Smooth muscle cell (in vitro differentiated cells): ENCODE measurements at regions not wholly inside any gene's neighbourhood (a gene's known extent, or its start where the extent isn't known, plus 50 kb on each side); places are given as distances from the start of the nearest gene placed in this dataset.

Source experiments
- DNase-seq: peaks from one replicate; lab custom pipeline; 2025; ENCODE audit not compliant: unreplicated experiment; lab: John Stamatoyannopoulos, UW
- H2AFZ ChIP-seq: fragments of 200-600 bp; sonication (generic); 2 replicates; pipeline ENCODE4 v1.6.0; 2016; ENCODE audit warnings: antibody characterized with exemption, low read depth, mild to moderate bottlenecking
- H3F3A ChIP-seq: fragments of 200-600 bp; sonication (generic); 2 replicates; pipeline ENCODE4 v1.6.0; 2017; ENCODE audit warnings: antibody characterized with exemption, low read depth
- H3K27ac ChIP-seq: fragments of 200-600 bp; sonication (generic); 2 replicates; pipeline ENCODE4 v1.5.1; 2016; ENCODE audit warnings: low read depth, mild to moderate bottlenecking
- H3K27me3 ChIP-seq: fragments of 200-600 bp; sonication (generic); 2 replicates; pipeline ENCODE4 v1.6.1; 2016; ENCODE audit warnings: low read depth, mild to moderate bottlenecking
- H3K36me3 ChIP-seq: fragments of 200-600 bp; sonication (generic); 2 replicates; pipeline ENCODE4 v1.5.1; 2016; ENCODE audit warnings: low read depth
- H3K4me1 ChIP-seq: fragments of 200-600 bp; sonication (generic); 2 replicates; pipeline ENCODE4 v1.5.1; 2016; ENCODE audit warnings: low read depth
- H3K4me2 ChIP-seq: fragments of 200-600 bp; sonication (generic); 2 replicates; pipeline ENCODE4 v1.6.0; 2016; ENCODE audit warnings: mild to moderate bottlenecking
- H3K4me3 ChIP-seq: fragments of 200-600 bp; sonication (generic); 2 replicates; pipeline ENCODE4 v1.5.1; 2016; ENCODE audit warnings: mild to moderate bottlenecking
- H3K79me2 ChIP-seq: fragments of 200-600 bp; sonication (generic); 2 replicates; pipeline ENCODE4 v1.6.0; 2016; ENCODE audit warnings: low read depth, mild to moderate bottlenecking
- H3K9ac ChIP-seq: fragments of 200-600 bp; sonication (generic); 2 replicates; pipeline ENCODE4 v1.6.0; 2016; ENCODE audit warnings: low read depth
- H3K9me3 ChIP-seq: fragments of 200-600 bp; sonication (generic); replicated peaks from 2 replicates; pipeline ENCODE4 v1.5.1; 2016; ENCODE audit warnings: low read depth
- H4K20me1 ChIP-seq: fragments of 200-600 bp; sonication (generic); 2 replicates; pipeline ENCODE4 v1.6.0; 2016; ENCODE audit warnings: low read depth
- WGBS: methylation state at CpG from one replicate; pipeline ENCODE4 v1.1.7; 2016; ENCODE audit warnings: low lambda C conversion rate; 5-methylcytosine and 5-hydroxymethylcytosine counted together
- TF ChIP-seq, protein P1 (sequence below): fragments of 200-600 bp; sonication (generic); IDR thresholded peaks from 2 replicates; pipeline ENCODE4 v1.5.1; 2017; ENCODE audit warnings: borderline replicate concordance, mild to moderate bottlenecking, antibody characterized with exemption; ENCODE audit not compliant: insufficient read depth, poor library complexity, severe bottlenecking

GRCh38 chr11:22079133-22079872, 113.6 kb upstream of the ANO5 start:
- Histone ChIP-seq H2AFZ (no peak overlapping the region), H3K27ac (no peak overlapping the region), H3K9me3 (no peaks in the 10 kb centered on the region), H3F3A (no peaks in the 10 kb centered on the region), H3K27me3 (no peaks in the 10 kb centered on the region), H4K20me1 (no peaks in the 10 kb centered on the region), H3K4me3 (no peak overlapping the region), H3K36me3 (no peaks in the 10 kb centered on the region), H3K9ac (no peak overlapping the region), H3K79me2 (no peaks in the 10 kb centered on the region), H3K4me1 (no peaks in the 10 kb centered on the region), H3K4me2 (no peak overlapping the region)
- DNase-seq = no peak
- TF ChIP-seq, protein P1, sequence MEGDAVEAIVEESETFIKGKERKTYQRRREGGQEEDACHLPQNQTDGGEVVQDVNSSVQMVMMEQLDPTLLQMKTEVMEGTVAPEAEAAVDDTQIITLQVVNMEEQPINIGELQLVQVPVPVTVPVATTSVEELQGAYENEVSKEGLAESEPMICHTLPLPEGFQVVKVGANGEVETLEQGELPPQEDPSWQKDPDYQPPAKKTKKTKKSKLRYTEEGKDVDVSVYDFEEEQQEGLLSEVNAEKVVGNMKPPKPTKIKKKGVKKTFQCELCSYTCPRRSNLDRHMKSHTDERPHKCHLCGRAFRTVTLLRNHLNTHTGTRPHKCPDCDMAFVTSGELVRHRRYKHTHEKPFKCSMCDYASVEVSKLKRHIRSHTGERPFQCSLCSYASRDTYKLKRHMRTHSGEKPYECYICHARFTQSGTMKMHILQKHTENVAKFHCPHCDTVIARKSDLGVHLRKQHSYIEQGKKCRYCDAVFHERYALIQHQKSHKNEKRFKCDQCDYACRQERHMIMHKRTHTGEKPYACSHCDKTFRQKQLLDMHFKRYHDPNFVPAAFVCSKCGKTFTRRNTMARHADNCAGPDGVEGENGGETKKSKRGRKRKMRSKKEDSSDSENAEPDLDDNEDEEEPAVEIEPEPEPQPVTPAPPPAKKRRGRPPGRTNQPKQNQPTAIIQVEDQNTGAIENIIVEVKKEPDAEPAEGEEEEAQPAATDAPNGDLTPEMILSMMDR = no peak
- 71% methylated on average over 1 of the region's 1 CpG for WGBS

- Histone ChIP-seq H3K4me2 (no peak overlapping the region), H3K4me1 (no peaks in the 10 kb centered on the region), H3K4me3 (no peak overlapping the region), H2AFZ (no peak overlapping the region), H3F3A (no peaks in the 10 kb centered on the region), H3K27me3 (no peaks in the 10 kb centered on the region), H3K9ac (no peak overlapping the region), H4K20me1 (no peaks in the 10 kb centered on the region), H3K36me3 (no peaks in the 10 kb centered on the region), H3K27ac (no peak overlapping the region), H3K9me3 (no peaks in the 10 kb centered on the region), H3K79me2 (no peaks in the 10 kb centered on the region)
- TF ChIP-seq, protein P1 = no peak
- no peak for DNase-seq
Observed at GRCh38 chr11:22082178-22082577, 110.7 kb upstream of the ANO5 start.

GRCh38 chr11:22082788-22083187, 110.1 kb upstream of the ANO5 start:
- Histone ChIP-seq H3K9ac (no peak overlapping the region), H3K9me3 (no peaks in the 10 kb centered on the region), H3K4me3 (no peak overlapping the region), H3K4me1 (no peaks in the 10 kb centered on the region), H2AFZ (no peak overlapping the region), H3F3A (no peaks in the 10 kb centered on the region), H3K36me3 (no peaks in the 10 kb centered on the region), H3K4me2 (no peak overlapping the region), H3K27ac (no peak overlapping the region), H3K79me2 (no peaks in the 10 kb centered on the region), H3K27me3 (no peaks in the 10 kb centered on the region), H4K20me1 (no peaks in the 10 kb centered on the region)
- TF ChIP-seq, protein P1 = no peak
- no peak for DNase-seq

GRCh38 chr11:22084056-22084455, 108.8 kb upstream of the ANO5 start:
- no peaks in the 10 kb centered on the region for H3K9me3 ChIP-seq
- H3K79me2 ChIP-seq = no peaks in the 10 kb centered on the region
- H3K27me3 ChIP-seq = no peaks in the 10 kb centered on the region
- no peak overlapping the region for H3K4me3 ChIP-seq
- H4K20me1 ChIP-seq = no peaks in the 10 kb centered on the region
- no peak for DNase-seq
- TF ChIP-seq, protein P1 = no peak
- H2AFZ ChIP-seq = peak overlapping the region; percentile 24
- 50% methylated on average over 1 of the region's 1 CpG for WGBS
- no peak overlapping the region for H3K4me2 ChIP-seq
- H3K27ac ChIP-seq = no peak overlapping the region
- H3K36me3 ChIP-seq = no peaks in the 10 kb centered on the region
- H3K4me1 ChIP-seq = no peaks in the 10 kb centered on the region
- H3K9ac ChIP-seq = no peak overlapping the region
- no peaks in the 10 kb centered on the region for H3F3A ChIP-seq
